ENCODE measurements at regions not wholly inside any gene's neighbourhood (a gene's known extent, or its start where the extent isn't known, plus 50 kb on each side); places are given as distances from the start of the nearest gene placed in this dataset.

GRCh38 chr4:110978761-110979160 is 355.9 kb upstream of the PITX2 start:
- no peak for DNase-seq
- no peak for ATAC-seq
- Mint-ChIP-seq H3K27ac (no peak overlapping the region), H3K9me3 (ENCODE audit: low read depth) (peaks cover 2% of the 10 kb centered on the region), H3K27me3 (no peaks in the 10 kb centered on the region), H3K4me1 (no peaks in the 10 kb centered on the region), H3K4me3 (no peak overlapping the region), H3K36me3 (ENCODE audit: low read depth) (no peaks in the 10 kb centered on the region)
- ChIA-PET POLR2A (no interaction called here), CTCF (interaction anchor here (0.5 kb wide), 1 partner anchor 976 kb away, joined by 3 read pairs; no protein-coding TSS in a partner anchor)
- intact Hi-C loops (cut with DNase I, micrococcal nuclease), result no loop called here

DNA sequence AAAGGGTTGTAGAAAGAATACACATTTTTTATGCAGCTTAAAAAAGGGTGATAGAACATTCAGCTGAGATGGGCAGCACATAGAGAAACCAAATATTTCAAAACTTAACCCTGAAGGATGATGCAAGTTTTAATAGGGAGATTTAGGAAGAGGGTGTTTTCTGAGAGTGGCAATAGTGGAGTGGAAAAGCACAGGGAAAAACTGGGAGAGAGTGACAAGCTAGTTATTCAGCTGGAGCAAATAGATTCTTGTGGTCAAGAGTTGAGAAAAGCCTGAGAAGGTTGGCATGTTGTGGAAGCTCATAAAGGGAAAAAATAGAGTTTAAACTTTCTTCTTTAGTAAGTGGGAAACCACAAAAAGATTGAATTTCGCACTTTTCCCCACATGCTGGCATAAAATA is 359.6 kb upstream of the PITX2 start:
- no peak for DNase-seq
- ChIA-PET POLR2A (no interaction called here), CTCF (interaction anchor here (0.6 kb wide), 1 partner anchor 461 kb away, joined by 3 read pairs; no protein-coding TSS in a partner anchor)
- no peak overlapping the region for H3K4me3 Mint-ChIP-seq
- no peak for ATAC-seq
- H3K4me1 Mint-ChIP-seq, result no peaks in the 10 kb centered on the region
- H3K27ac Mint-ChIP-seq, result no peak overlapping the region
- H3K9me3 Mint-ChIP-seq (ENCODE audit: low read depth), result peaks cover 2% of the 10 kb centered on the region
- no peaks in the 10 kb centered on the region for H3K27me3 Mint-ChIP-seq
- no peaks in the 10 kb centered on the region for H3K36me3 Mint-ChIP-seq (ENCODE audit: low read depth)
- intact Hi-C loops (cut with DNase I, micrococcal nuclease), result no loop called here

DNA sequence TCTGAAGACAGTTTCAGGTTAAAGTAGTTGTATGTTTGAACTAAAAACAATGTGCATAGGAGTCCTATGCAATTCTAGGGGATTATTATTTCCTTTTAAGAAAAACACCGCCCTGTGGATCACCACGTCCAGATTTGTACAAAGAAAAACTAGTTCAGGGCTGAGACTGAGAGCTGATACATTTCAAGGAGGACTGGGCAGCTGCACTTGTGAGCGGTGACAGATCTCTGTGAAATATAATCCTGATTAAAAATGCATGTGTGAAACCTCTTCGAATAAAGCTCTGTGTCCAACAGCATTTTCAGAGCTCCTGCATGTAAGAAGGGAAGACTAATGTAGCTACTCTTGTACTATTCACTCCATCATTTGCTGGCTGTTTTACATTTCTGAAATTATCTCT is 365.8 kb upstream of the PITX2 start:
- H3K4me3 Mint-ChIP-seq, result no peak overlapping the region
- ChIA-PET POLR2A (no interaction called here), CTCF (no interaction called here)
- H3K9me3 Mint-ChIP-seq (ENCODE audit: low read depth), result no peaks in the 10 kb centered on the region
- H3K4me1 Mint-ChIP-seq, result no peaks in the 10 kb centered on the region
- no peaks in the 10 kb centered on the region for H3K27me3 Mint-ChIP-seq
- H3K36me3 Mint-ChIP-seq (ENCODE audit: low read depth), result no peaks in the 10 kb centered on the region
- ATAC-seq, result no peak
- no peak for DNase-seq
- intact Hi-C loops (cut with DNase I, micrococcal nuclease), result no loop called here
- H3K27ac Mint-ChIP-seq, result no peak overlapping the region

DNA sequence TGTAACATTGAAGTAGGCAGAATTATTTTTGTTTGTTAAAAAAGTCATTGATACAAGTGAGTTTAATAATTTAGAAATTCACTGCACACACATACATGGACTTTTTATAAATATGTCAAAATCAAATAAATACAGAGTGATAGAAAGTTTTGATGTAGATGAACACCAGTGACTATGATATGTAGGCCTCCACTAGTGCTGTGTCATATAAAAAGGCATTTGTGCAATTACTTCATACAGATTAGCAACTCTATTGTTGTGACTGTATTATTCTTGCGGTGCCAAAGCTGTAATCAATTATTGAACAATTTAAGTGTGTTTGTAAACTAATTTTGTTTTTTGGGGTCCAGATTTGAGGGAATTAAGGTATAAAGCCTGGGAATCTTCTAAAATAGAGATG is 366.2 kb upstream of the PITX2 start:
- ATAC-seq, result no peak
- Mint-ChIP-seq H3K4me3 (no peak overlapping the region), H3K27me3 (no peaks in the 10 kb centered on the region), H3K36me3 (ENCODE audit: low read depth) (no peaks in the 10 kb centered on the region), H3K9me3 (ENCODE audit: low read depth) (no peaks in the 10 kb centered on the region), H3K27ac (no peak overlapping the region), H3K4me1 (no peaks in the 10 kb centered on the region)
- ChIA-PET POLR2A (no interaction called here), CTCF (no interaction called here)
- intact Hi-C loops (cut with DNase I, micrococcal nuclease), result no loop called here
- DNase-seq, result no peak

GRCh38 chr4:110994781-110995180 is 371.9 kb upstream of the PITX2 start:
- Mint-ChIP-seq H3K36me3 (ENCODE audit: low read depth) (no peaks in the 10 kb centered on the region), H3K27me3 (no peaks in the 10 kb centered on the region), H3K4me1 (no peaks in the 10 kb centered on the region), H3K27ac (no peak overlapping the region), H3K4me3 (no peak overlapping the region), H3K9me3 (ENCODE audit: low read depth) (no peaks in the 10 kb centered on the region)
- CTCF ChIA-PET, result interaction anchor here (1.2 kb wide), 1 partner anchor 10 kb away, joined by 3 read pairs; no protein-coding TSS in a partner anchor
- no peak for DNase-seq
- intact Hi-C loops (cut with DNase I, micrococcal nuclease), result no loop called here
- no peak for ATAC-seq
- POLR2A ChIA-PET, result no interaction called here

- intact Hi-C loops (cut with DNase I, micrococcal nuclease), result no loop called here
- ChIA-PET POLR2A (no interaction called here), CTCF (no interaction called here)
- DNase-seq, result no peak
- no peak for ATAC-seq
- no peaks in the 10 kb centered on the region for H3K4me1 Mint-ChIP-seq
- no peaks in the 10 kb centered on the region for H3K9me3 Mint-ChIP-seq (ENCODE audit: low read depth)
- no peak overlapping the region for H3K4me3 Mint-ChIP-seq
- no peak overlapping the region for H3K27ac Mint-ChIP-seq
- no peaks in the 10 kb centered on the region for H3K27me3 Mint-ChIP-seq
- no peaks in the 10 kb centered on the region for H3K36me3 Mint-ChIP-seq (ENCODE audit: low read depth)
Observed at GRCh38 chr4:110998320-110998719, 375.4 kb upstream of the PITX2 start.

DNA sequence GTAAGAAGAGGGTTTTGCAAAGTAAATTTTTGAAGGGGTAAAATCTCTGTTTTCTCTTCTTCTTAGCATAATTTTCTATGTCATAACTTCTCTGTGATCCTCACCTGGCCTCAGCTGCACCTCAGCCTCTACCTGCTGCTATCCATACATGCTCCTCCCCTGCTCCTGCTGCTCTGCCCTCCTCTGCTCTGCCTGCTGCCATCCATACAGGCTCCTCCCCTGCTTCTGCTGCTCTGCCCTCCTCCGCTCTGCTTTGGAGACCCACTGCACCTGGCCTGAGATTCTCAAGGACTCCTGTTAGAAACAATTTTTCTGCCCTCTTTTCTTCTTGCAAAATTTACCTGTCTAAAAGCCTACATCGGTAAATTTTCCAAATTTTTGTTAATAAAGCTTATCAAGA is 388.6 kb upstream of the PITX2 start:
- no peak overlapping the region for H3K27ac Mint-ChIP-seq
- H3K9me3 Mint-ChIP-seq (ENCODE audit: low read depth), result no peaks in the 10 kb centered on the region
- H3K4me1 Mint-ChIP-seq, result no peaks in the 10 kb centered on the region
- H3K27me3 Mint-ChIP-seq, result no peaks in the 10 kb centered on the region
- ATAC-seq, result no peak
- intact Hi-C loops (cut with DNase I, micrococcal nuclease), result no loop called here
- DNase-seq, result no peak
- no peak overlapping the region for H3K4me3 Mint-ChIP-seq
- CTCF ChIA-PET, result no interaction called here
- H3K36me3 Mint-ChIP-seq (ENCODE audit: low read depth), result no peaks in the 10 kb centered on the region
- POLR2A ChIA-PET, result no interaction called here

DNA sequence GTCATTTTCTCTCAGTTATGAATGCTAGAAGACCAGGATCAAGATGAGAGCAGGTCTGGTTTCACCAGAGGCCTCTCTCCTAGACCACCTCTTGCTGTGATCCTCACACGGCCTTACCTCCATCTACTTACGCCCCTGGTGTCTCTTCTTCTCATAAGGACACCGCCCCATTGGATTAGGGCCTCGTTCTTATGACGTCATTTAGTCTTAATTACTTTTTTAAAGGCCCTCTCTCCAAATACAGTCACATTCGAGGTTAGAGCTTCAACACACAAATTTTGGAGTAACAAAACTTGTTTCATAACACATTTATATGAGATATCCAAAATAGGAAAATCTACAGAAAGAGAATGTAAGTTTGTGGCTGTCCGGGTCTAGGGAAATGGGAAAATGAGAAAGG is 391.0 kb upstream of the PITX2 start:
- no peak for DNase-seq
- Mint-ChIP-seq H3K36me3 (ENCODE audit: low read depth) (no peaks in the 10 kb centered on the region), H3K9me3 (ENCODE audit: low read depth) (no peaks in the 10 kb centered on the region), H3K4me3 (no peak overlapping the region), H3K27ac (no peak overlapping the region), H3K27me3 (no peaks in the 10 kb centered on the region), H3K4me1 (no peaks in the 10 kb centered on the region)
- CTCF ChIA-PET, result no interaction called here
- POLR2A ChIA-PET, result no interaction called here
- ATAC-seq, result no peak
- intact Hi-C loops (cut with DNase I, micrococcal nuclease), result no loop called here

DNA sequence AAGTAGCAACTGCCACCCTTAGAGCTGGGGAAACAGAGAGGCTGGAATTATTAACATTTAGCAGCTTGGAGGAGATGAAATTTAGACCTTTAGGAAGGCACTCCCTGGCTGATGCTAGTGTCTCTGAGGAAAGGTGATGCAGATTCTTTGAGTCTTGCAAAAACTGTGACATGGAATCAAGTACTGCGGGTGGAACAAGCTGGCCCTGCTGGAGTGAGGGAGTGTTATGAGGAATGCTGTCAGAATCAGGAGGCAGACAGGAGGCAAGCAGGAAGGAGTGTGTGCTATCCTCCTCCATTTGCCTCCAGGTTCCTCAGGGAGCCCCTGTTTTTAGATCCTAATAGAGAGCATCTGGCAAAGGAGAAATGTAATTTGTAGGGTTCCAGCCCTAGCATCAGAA is 391.7 kb upstream of the PITX2 start:
- Mint-ChIP-seq H3K9me3 (ENCODE audit: low read depth) (no peaks in the 10 kb centered on the region), H3K36me3 (ENCODE audit: low read depth) (no peaks in the 10 kb centered on the region), H3K4me3 (no peak overlapping the region), H3K4me1 (no peaks in the 10 kb centered on the region), H3K27ac (no peak overlapping the region), H3K27me3 (no peaks in the 10 kb centered on the region)
- ATAC-seq (no peak), DNase-seq (no peak)
- ChIA-PET POLR2A (no interaction called here), CTCF (no interaction called here)
- intact Hi-C loops (cut with DNase I, micrococcal nuclease), result no loop called here

DNA sequence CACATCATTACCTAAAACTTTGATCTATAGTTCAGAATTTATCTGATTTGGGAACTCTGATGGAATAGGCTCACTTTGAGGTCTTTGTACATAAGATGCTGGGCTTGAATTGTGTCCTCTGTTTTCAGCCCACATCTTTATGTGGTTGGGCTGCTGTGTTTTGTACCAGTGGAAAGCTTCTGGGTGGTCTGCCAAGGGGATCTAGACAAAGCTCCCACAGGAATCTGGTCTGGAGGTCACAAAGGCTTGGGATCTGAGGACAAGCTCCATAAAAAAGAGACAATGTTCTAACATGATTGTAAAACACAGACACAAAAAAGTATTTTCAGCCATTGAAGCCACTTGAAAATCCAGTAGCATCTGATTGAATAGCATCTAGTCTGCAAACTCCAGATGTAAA is 393.5 kb upstream of the PITX2 start:
- CTCF ChIA-PET, result no interaction called here
- no peaks in the 10 kb centered on the region for H3K4me1 Mint-ChIP-seq
- no peak overlapping the region for H3K4me3 Mint-ChIP-seq
- no peaks in the 10 kb centered on the region for H3K27me3 Mint-ChIP-seq
- no peak overlapping the region for H3K27ac Mint-ChIP-seq
- no peaks in the 10 kb centered on the region for H3K9me3 Mint-ChIP-seq (ENCODE audit: low read depth)
- no peaks in the 10 kb centered on the region for H3K36me3 Mint-ChIP-seq (ENCODE audit: low read depth)
- ATAC-seq (no peak), DNase-seq (no peak)
- intact Hi-C loops (cut with DNase I, micrococcal nuclease), result no loop called here
- POLR2A ChIA-PET, result no interaction called here

- intact Hi-C loops (cut with DNase I, micrococcal nuclease), result no loop called here
- ATAC-seq (no peak), DNase-seq (no peak)
- Mint-ChIP-seq H3K27me3 (no peaks in the 10 kb centered on the region), H3K4me3 (no peak overlapping the region), H3K4me1 (no peaks in the 10 kb centered on the region), H3K27ac (no peak overlapping the region), H3K36me3 (ENCODE audit: low read depth) (no peaks in the 10 kb centered on the region), H3K9me3 (ENCODE audit: low read depth) (no peaks in the 10 kb centered on the region)
- ChIA-PET POLR2A (no interaction called here), CTCF (no interaction called here)
Observed at GRCh38 chr4:111018216-111018615, 395.3 kb upstream of the PITX2 start.

DNA sequence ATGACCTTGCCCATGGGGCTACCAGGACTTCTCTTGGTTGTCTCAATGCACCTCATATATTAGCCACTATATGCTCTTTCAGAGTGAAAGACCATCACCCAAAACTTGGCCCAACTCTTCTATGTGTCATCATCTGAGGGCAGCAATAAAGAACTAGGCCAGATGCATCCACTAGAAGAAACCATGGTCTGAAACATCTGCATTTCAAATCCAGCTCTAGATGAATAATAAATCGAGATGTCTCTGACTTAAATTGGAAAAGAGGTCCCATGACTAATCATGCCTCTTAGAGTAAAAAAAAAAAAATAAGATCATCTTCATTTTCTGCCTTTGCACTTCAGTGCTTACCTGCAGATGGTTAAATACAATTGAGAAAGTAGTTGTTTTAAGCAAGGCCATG is 397.6 kb upstream of the PITX2 start:
- ATAC-seq (no peak), DNase-seq (no peak)
- Mint-ChIP-seq H3K27ac (no peak overlapping the region), H3K4me1 (no peaks in the 10 kb centered on the region), H3K9me3 (ENCODE audit: low read depth) (no peaks in the 10 kb centered on the region), H3K4me3 (no peak overlapping the region), H3K27me3 (no peaks in the 10 kb centered on the region), H3K36me3 (ENCODE audit: low read depth) (no peaks in the 10 kb centered on the region)
- intact Hi-C loops (cut with DNase I, micrococcal nuclease), result no loop called here
- ChIA-PET POLR2A (no interaction called here), CTCF (no interaction called here)

GRCh38 chr4:111020961-111021360 is 398.1 kb upstream of the PITX2 start:
- H3K27ac Mint-ChIP-seq, result no peak overlapping the region
- DNase-seq (no peak), ATAC-seq (no peak)
- intact Hi-C loops (cut with DNase I, micrococcal nuclease), result no loop called here
- H3K27me3 Mint-ChIP-seq, result no peaks in the 10 kb centered on the region
- POLR2A ChIA-PET, result no interaction called here
- CTCF ChIA-PET, result no interaction called here
- H3K36me3 Mint-ChIP-seq (ENCODE audit: low read depth), result no peaks in the 10 kb centered on the region
- no peaks in the 10 kb centered on the region for H3K4me1 Mint-ChIP-seq
- no peak overlapping the region for H3K4me3 Mint-ChIP-seq
- no peaks in the 10 kb centered on the region for H3K9me3 Mint-ChIP-seq (ENCODE audit: low read depth)
